ENCODE measurements at regions not wholly inside any gene's neighbourhood (a gene's known extent, or its start where the extent isn't known, plus 50 kb on each side); places are given as distances from the start of the nearest gene placed in this dataset.
"Not testable (repeated sequence)": the region's sequence is repeated elsewhere in the genome, so short reads cannot be mapped to it uniquely, and the experiment has no call there.

DNA sequence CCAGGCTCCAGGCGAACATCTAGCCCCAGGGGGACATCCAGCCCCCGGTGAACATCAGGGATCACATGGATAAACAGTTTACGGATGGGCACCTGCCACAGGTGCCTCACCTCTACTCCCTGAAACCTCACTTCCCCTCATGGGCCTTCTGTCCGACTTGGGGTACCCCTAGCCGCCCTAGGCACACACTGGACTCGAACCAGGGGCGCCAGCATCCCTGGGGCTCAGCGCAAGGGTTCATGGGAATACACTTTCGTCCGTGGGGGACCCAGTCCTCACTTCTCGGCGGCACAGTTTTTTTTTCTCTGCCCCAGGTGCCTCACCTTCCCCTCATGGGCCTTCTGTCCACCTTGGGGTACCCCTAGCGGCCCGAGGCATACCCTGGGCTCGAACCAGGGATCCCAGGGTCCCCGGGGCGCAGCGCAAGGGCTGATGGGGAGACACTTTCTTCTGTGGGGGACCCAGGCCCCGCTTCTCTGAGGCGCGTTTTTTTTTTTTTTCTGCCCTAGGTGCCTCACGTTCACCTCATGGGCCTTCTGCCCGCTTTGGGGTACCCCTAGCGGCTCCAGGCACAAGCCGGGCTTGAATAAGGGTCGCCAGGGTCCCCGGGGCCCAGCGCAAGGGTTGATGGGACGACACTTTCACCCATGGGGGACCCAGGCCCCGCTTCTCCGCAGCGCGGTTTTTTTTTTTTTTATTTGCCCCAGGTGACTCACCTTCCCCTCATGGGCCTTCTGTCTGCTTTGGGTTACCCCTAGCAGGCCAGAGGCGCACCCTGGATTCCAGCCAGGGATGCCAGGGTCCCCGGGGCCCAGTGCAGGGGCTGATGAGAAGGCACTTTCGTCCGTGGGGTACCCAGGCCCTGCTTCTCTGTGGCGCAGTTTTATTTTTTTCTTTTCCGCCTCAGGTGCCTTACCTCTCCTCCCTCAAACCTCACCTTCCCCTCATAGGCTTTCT is 1483.5 kb upstream of the TPTE start:
- TF ChIP-seq CTCF (IDR thresholded peaks at IDR 0.05; ENCODE audit: insufficient read depth, low read length); REST (IDR thresholded peaks at IDR 0.05; ENCODE audit: insufficient replicate concordance, low read depth); POLR2AphosphoS5 (IDR thresholded peaks at IDR 0.05; ENCODE audit: low read depth): not testable (repeated sequence)

All from HL-60 (cell line).